NT2/D1 (cell line): ENCODE measurements at regions not wholly inside any gene's neighbourhood (a gene's known extent, or its start where the extent isn't known, plus 50 kb on each side); places are given as distances from the start of the nearest gene placed in this dataset.

ENCODE experiments used
- SUZ12 ChIP-seq: IDR thresholded peaks from 2 replicates; pipeline ENCODE4 v1.6.1; 2011; ENCODE audit not compliant: insufficient read length, insufficient read depth; ENCODE audit errors: extremely low read depth
- YY1 ChIP-seq: IDR thresholded peaks from 2 replicates; pipeline ENCODE4 v1.6.1; 2011; ENCODE audit not compliant: insufficient read length, insufficient read depth
- ZNF274 ChIP-seq: IDR thresholded peaks from 2 replicates; pipeline ENCODE4 v1.6.1; 2011; ENCODE audit warnings: mild to moderate bottlenecking, low read depth, low read length

DNA sequence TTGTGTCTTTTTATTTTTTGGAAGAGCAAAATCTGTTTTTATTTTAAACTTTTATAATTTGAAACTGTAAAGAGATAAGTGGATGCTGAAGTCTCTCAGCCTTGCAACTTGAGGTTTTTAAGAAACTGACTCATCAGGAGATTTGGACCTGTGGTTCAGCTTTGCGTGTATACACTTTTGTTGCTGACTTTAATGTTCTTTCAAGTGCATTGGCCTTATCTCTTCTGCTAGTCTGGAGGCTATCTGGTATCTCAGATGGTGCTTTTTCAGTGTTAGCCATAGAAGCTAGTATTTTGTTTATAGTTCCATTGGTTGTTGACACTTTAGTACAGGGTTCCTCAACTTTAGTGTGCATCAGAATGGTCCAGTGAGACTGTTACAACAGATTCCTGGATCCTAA is 504.0 kb upstream of the SPTLC3 start:
- TF ChIP-seq YY1 = no peak
- TF ChIP-seq ZNF274 = no peak
- TF ChIP-seq SUZ12 = no peak
